MM.1S (cell line): ENCODE measurements at regions not wholly inside any gene's neighbourhood (a gene's known extent, or its start where the extent isn't known, plus 50 kb on each side); places are given as distances from the start of the nearest gene placed in this dataset.
"Not testable (repeated sequence)": the region's sequence is repeated elsewhere in the genome, so short reads cannot be mapped to it uniquely, and the experiment has no call there.

Source experiments
- DNase-seq: peaks from one replicate; pipeline ENCODE4 v3.0.0-alpha.2; 2015
- H2AFZ ChIP-seq: fragments of 300-600 bp; sonication (generic); 2 replicates; pipeline ENCODE4 v1.6.0; 2016; ENCODE audit warnings: antibody characterized with exemption, low read length
- H3F3A ChIP-seq: fragments of 300-600 bp; sonication (generic); 2 replicates; pipeline ENCODE4 v1.6.1; 2016; ENCODE audit warnings: mild to moderate bottlenecking, antibody characterized with exemption, low read length, moderate library complexity, mixed read lengths; ENCODE audit not compliant: insufficient read depth
- H3K27ac ChIP-seq: fragments of 300-600 bp; sonication (generic); 2 replicates; pipeline ENCODE4 v1.5.1; 2016; ENCODE audit warnings: mild to moderate bottlenecking, low read length
- H3K27me3 ChIP-seq: fragments of 300-600 bp; sonication (generic); replicated peaks from 2 replicates; pipeline ENCODE4 v1.6.0; 2016; ENCODE audit warnings: low read length; ENCODE audit not compliant: insufficient read depth
- H3K36me3 ChIP-seq: fragments of 300-600 bp; sonication (generic); replicated peaks from 2 replicates; pipeline ENCODE4 v1.6.1; 2016; ENCODE audit warnings: mild to moderate bottlenecking, low read length, mixed read lengths; ENCODE audit not compliant: insufficient read depth
- H3K4me1 ChIP-seq: fragments of 300-600 bp; sonication (generic); 2 replicates; pipeline ENCODE4 v1.6.1; 2016; ENCODE audit warnings: low read length, mixed read lengths
- H3K4me2 ChIP-seq: fragments of 300-600 bp; sonication (generic); 2 replicates; pipeline ENCODE4 v1.6.0; 2016; ENCODE audit warnings: low read depth, low read length
- H3K4me3 ChIP-seq: fragments of 300-600 bp; sonication (generic); 2 replicates; pipeline ENCODE4 v1.5.1; 2016; ENCODE audit warnings: low read length, mixed read lengths
- H3K79me2 ChIP-seq: fragments of 300-600 bp; sonication (generic); 2 replicates; pipeline ENCODE4 v1.6.1; 2016; ENCODE audit warnings: mixed run types, low read length, mixed read lengths
- H3K9ac ChIP-seq: fragments of 300-600 bp; sonication (generic); 2 replicates; pipeline ENCODE4 v1.6.1; 2016; ENCODE audit warnings: low read length, mixed read lengths
- H3K9me2 ChIP-seq: fragments of 300-600 bp; sonication (generic); replicated peaks from 2 replicates; pipeline ENCODE4 v1.6.1; 2016; ENCODE audit warnings: mild to moderate bottlenecking, low read length, mixed read lengths; ENCODE audit not compliant: insufficient read depth
- H3K9me3 ChIP-seq: fragments of 300-600 bp; sonication (generic); replicated peaks from 2 replicates; pipeline ENCODE4 v1.6.1; 2016; ENCODE audit warnings: mild to moderate bottlenecking, low read length, mixed read lengths; ENCODE audit not compliant: insufficient read depth
- H4K20me1 ChIP-seq: fragments of 300-600 bp; sonication (generic); 2 replicates; pipeline ENCODE4 v1.6.1; 2016; ENCODE audit warnings: mild to moderate bottlenecking, low read length, moderate library complexity, mixed read lengths; ENCODE audit not compliant: insufficient read depth
- EZH2 ChIP-seq: fragments of 300-600 bp; sonication (generic); optimal IDR thresholded peaks from 2 replicates; pipeline ENCODE3; 2017; ENCODE audit warnings: low read depth, mild to moderate bottlenecking, antibody characterized with exemption, low read length, mixed read lengths
- EZH2phosphoT487 ChIP-seq: fragments of 300-600 bp; sonication (generic); IDR thresholded peaks from 2 replicates; pipeline ENCODE4 v1.6.1; 2018; ENCODE audit warnings: antibody characterized with exemption, low read length
- TF ChIP-seq, protein P1 (sequence below): fragments of 300-600 bp; sonication (generic); IDR thresholded peaks from 2 replicates; pipeline ENCODE4 v1.5.1; 2016; ENCODE audit warnings: antibody characterized with exemption, low read length, mixed read lengths

- no peaks in the 10 kb centered on the region for H3K27me3 ChIP-seq
- no peaks in the 10 kb centered on the region for H3K9me2 ChIP-seq
- H3K4me1 ChIP-seq: no peaks in the 10 kb centered on the region
- H3K36me3 ChIP-seq: no peaks in the 10 kb centered on the region
- no peak overlapping the region for H3K4me2 ChIP-seq
- H4K20me1 ChIP-seq: no peaks in the 10 kb centered on the region
- no peaks in the 10 kb centered on the region for H3K9me3 ChIP-seq
- TF ChIP-seq, protein P1, sequence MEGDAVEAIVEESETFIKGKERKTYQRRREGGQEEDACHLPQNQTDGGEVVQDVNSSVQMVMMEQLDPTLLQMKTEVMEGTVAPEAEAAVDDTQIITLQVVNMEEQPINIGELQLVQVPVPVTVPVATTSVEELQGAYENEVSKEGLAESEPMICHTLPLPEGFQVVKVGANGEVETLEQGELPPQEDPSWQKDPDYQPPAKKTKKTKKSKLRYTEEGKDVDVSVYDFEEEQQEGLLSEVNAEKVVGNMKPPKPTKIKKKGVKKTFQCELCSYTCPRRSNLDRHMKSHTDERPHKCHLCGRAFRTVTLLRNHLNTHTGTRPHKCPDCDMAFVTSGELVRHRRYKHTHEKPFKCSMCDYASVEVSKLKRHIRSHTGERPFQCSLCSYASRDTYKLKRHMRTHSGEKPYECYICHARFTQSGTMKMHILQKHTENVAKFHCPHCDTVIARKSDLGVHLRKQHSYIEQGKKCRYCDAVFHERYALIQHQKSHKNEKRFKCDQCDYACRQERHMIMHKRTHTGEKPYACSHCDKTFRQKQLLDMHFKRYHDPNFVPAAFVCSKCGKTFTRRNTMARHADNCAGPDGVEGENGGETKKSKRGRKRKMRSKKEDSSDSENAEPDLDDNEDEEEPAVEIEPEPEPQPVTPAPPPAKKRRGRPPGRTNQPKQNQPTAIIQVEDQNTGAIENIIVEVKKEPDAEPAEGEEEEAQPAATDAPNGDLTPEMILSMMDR: no peak
- no peak for TF ChIP-seq EZH2
- TF ChIP-seq EZH2phosphoT487: no peak
- no peak overlapping the region for H3K9ac ChIP-seq
- DNase-seq: no peak
- no peaks in the 10 kb centered on the region for H3K79me2 ChIP-seq
- H2AFZ ChIP-seq: no peak overlapping the region
- no peak overlapping the region for H3K4me3 ChIP-seq
- H3F3A ChIP-seq: no peaks in the 10 kb centered on the region
- no peak overlapping the region for H3K27ac ChIP-seq
These were observed 164.9 kb upstream of the USP9X start for GRCh38 chrX:40920351-40920750.

DNA sequence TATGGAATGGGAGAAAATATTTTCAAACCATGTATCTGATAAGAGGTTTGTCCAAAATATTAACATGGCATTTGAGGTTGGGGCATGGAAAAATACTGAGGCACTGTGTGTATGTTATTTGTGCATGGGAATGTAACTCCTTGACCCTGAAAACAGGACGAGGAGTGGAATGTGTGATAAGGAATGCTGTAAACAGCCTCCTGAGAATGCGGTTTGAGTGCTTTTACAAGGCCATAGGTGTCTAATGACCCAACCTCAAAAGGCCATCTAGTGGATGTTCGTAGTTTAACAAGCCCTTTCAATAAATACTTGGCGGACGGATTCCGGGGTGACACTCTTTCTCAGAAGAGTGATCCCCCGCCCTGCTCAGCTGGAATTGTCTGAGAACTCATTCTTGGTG is 162.9 kb upstream of the USP9X start:
- H3K79me2 ChIP-seq: no peaks in the 10 kb centered on the region
- H3K9me2 ChIP-seq: no peaks in the 10 kb centered on the region
- H3K9me3 ChIP-seq: no peaks in the 10 kb centered on the region
- no peak overlapping the region for H3K4me2 ChIP-seq
- H2AFZ ChIP-seq: no peak overlapping the region
- no peak overlapping the region for H3K9ac ChIP-seq
- no peaks in the 10 kb centered on the region for H4K20me1 ChIP-seq
- H3K4me3 ChIP-seq: no peak overlapping the region
- no peaks in the 10 kb centered on the region for H3K4me1 ChIP-seq
- no peaks in the 10 kb centered on the region for H3K27me3 ChIP-seq
- TF ChIP-seq, protein P1: peak; percentile 37
- TF ChIP-seq EZH2phosphoT487: no peak
- no peaks in the 10 kb centered on the region for H3K36me3 ChIP-seq
- H3F3A ChIP-seq: no peaks in the 10 kb centered on the region
- no peak overlapping the region for H3K27ac ChIP-seq
- peak; percentile 55 for DNase-seq

- not testable (repeated sequence) for H3K79me2 ChIP-seq, H2AFZ ChIP-seq, H3F3A ChIP-seq, H3K4me1 ChIP-seq, H3K9ac ChIP-seq, H3K4me2 ChIP-seq, H3K9me2 ChIP-seq, H3K36me3 ChIP-seq, H3K27ac ChIP-seq, DNase-seq, H3K27me3 ChIP-seq, H3K4me3 ChIP-seq, H4K20me1 ChIP-seq, H3K9me3 ChIP-seq
These were observed 158.4 kb upstream of the USP9X start for GRCh38 chrX:40926739-40927427.

- TF ChIP-seq EZH2phosphoT487 (no peak), EZH2 (no peak)
- TF ChIP-seq, protein P1: no peak
- H3K36me3 ChIP-seq: no peaks in the 10 kb centered on the region
- H3K4me1 ChIP-seq: no peaks in the 10 kb centered on the region
- H4K20me1 ChIP-seq: no peaks in the 10 kb centered on the region
- no peaks in the 10 kb centered on the region for H3F3A ChIP-seq
- no peak overlapping the region for H3K9ac ChIP-seq
- no peak overlapping the region for H2AFZ ChIP-seq
- no peak overlapping the region for H3K4me3 ChIP-seq
- no peak overlapping the region for H3K27ac ChIP-seq
- no peak for DNase-seq
- no peak overlapping the region for H3K4me2 ChIP-seq
- H3K27me3 ChIP-seq: no peaks in the 10 kb centered on the region
- no peaks in the 10 kb centered on the region for H3K79me2 ChIP-seq
- no peaks in the 10 kb centered on the region for H3K9me2 ChIP-seq
- no peaks in the 10 kb centered on the region for H3K9me3 ChIP-seq
These were observed 157.2 kb upstream of the USP9X start for GRCh38 chrX:40928076-40928475.
